ENCODE measurements at regions not wholly inside any gene's neighbourhood (a gene's known extent, or its start where the extent isn't known, plus 50 kb on each side); places are given as distances from the start of the nearest gene placed in this dataset.

- no peak overlapping the region for H3K4me3 ChIP-seq
- intact Hi-C loops (cut with DNase I): no loop called here
- peaks cover 0 to 4% (median 0%) of the 10 kb centered on the region in 12 donors for H3K4me1 ChIP-seq
- H3K9me3 ChIP-seq: peaks cover 0 to 23% (median 2%) of the 10 kb centered on the region in 12 donors
- no peak overlapping the region for H3K27ac ChIP-seq
- 54 to 65% (median 57%) methylated on average over 8 of the region's 8 CpGs for WGBS, 4 donors
- ATAC-seq: no peak
- TF ChIP-seq CTCF (IDR thresholded peaks at IDR 0.05) (no peak), POLR2A (IDR thresholded peaks at IDR 0.05) (no peak)
- H3K27me3 ChIP-seq: no peaks in the 10 kb centered on the region
- no peaks in the 10 kb centered on the region for H3K36me3 ChIP-seq
- DNase-seq: no peak
These were observed 1261.7 kb upstream of the AUTS2 start for GRCh38 chr7:68336594-68336993.

GRCh38 chr7:68348401-68348800 lies 1249.9 kb upstream of the AUTS2 start:
- Histone ChIP-seq H3K36me3 (no peaks in the 10 kb centered on the region), H3K4me1 (no peaks in the 10 kb centered on the region), H3K27me3 (no peaks in the 10 kb centered on the region), H3K27ac (no peak overlapping the region), H3K4me3 (no peak overlapping the region), H3K9me3 (peaks cover 0 to 15% (median 0%) of the 10 kb centered on the region in 12 donors)
- DNase-seq: no peak
- intact Hi-C loops (cut with DNase I): no loop called here
- TF ChIP-seq POLR2A (IDR thresholded peaks at IDR 0.05) (no peak), CTCF (IDR thresholded peaks at IDR 0.05) (no peak)
- no peak for ATAC-seq
- 89 to 95% (median 93%) methylated on average over 3 of the region's 3 CpGs for WGBS, 4 donors

- no peak for TF ChIP-seq CTCF (IDR thresholded peaks at IDR 0.05)
- no peak for TF ChIP-seq POLR2A (IDR thresholded peaks at IDR 0.05)
- H3K9me3 ChIP-seq: peaks cover 0 to 4% (median 0%) of the 10 kb centered on the region in 12 donors
- intact Hi-C loops (cut with DNase I): no loop called here
- H3K27me3 ChIP-seq: no peaks in the 10 kb centered on the region
- H3K4me3 ChIP-seq: no peak overlapping the region
- H3K36me3 ChIP-seq: no peaks in the 10 kb centered on the region
- no peak for DNase-seq
- no peaks in the 10 kb centered on the region for H3K4me1 ChIP-seq
- no peak overlapping the region for H3K27ac ChIP-seq
- no peak for ATAC-seq
- 65 to 72% (median 69%) methylated on average over 7 of the region's 7 CpGs for WGBS, 4 donors
These were observed 1235.3 kb upstream of the AUTS2 start for GRCh38 chr7:68362745-68363518.

GRCh38 chr7:68364886-68365625 lies 1233.2 kb upstream of the AUTS2 start:
- DNase-seq (no peak), ATAC-seq (no peak)
- no peaks in the 10 kb centered on the region for H3K4me1 ChIP-seq
- intact Hi-C loops (cut with DNase I): no loop called here
- H3K27ac ChIP-seq: no peak overlapping the region
- H3K27me3 ChIP-seq: peaks cover 0 to 4% (median 0%) of the 10 kb centered on the region in 9 donors
- H3K9me3 ChIP-seq: peaks cover 0 to 4% (median 0%) of the 10 kb centered on the region in 12 donors
- no peak for TF ChIP-seq CTCF (IDR thresholded peaks at IDR 0.05)
- TF ChIP-seq POLR2A (IDR thresholded peaks at IDR 0.05): no peak
- H3K4me3 ChIP-seq: no peak overlapping the region
- H3K36me3 ChIP-seq: no peaks in the 10 kb centered on the region
- WGBS, 4 donors: 49 to 50% (median 49%) methylated on average over 5 of the region's 5 CpGs
